Progenitor cell of endocrine pancreas (in vitro differentiated cells): ENCODE measurements at regions not wholly inside any gene's neighbourhood (a gene's known extent, or its start where the extent isn't known, plus 50 kb on each side); places are given as distances from the start of the nearest gene placed in this dataset.

Source experiments
- DNase-seq: peaks from one replicate; pipeline ENCODE4 v3.0.0; 2021; ENCODE audit warnings: low spot score; ENCODE audit not compliant: unreplicated experiment
- H3K27ac Mint-ChIP-seq: 2 replicates; pipeline ENCODE4 v1.8.0; 2021; ENCODE audit warnings: mild to moderate bottlenecking, moderate library complexity, mixed read lengths
- H3K27me3 Mint-ChIP-seq: 2 replicates; pipeline ENCODE4 v1.8.0; 2021; ENCODE audit warnings: mixed read lengths
- H3K36me3 Mint-ChIP-seq: 2 replicates; pipeline ENCODE4 v1.8.0; 2022; ENCODE audit warnings: mixed read lengths; ENCODE audit not compliant: insufficient read depth
- H3K4me1 Mint-ChIP-seq: 2 replicates; pipeline ENCODE4 v1.8.0; 2021; ENCODE audit warnings: low read depth, mixed read lengths
- H3K4me3 Mint-ChIP-seq: 2 replicates; pipeline ENCODE4 v1.8.0; 2021; ENCODE audit warnings: low read depth, mild to moderate bottlenecking, moderate library complexity, mixed read lengths
- H3K9me3 Mint-ChIP-seq: 2 replicates; pipeline ENCODE4 v1.8.0; 2021; ENCODE audit warnings: low read depth, mixed read lengths
- TF ChIP-seq, protein P1 (sequence below): fragments of 200-600 bp; sonication (generic); IDR thresholded peaks from one replicate; pipeline ENCODE4 v1.5.0; 2021; ENCODE audit warnings: antibody characterized with exemption, mild to moderate bottlenecking; ENCODE audit not compliant: unreplicated experiment

DNA sequence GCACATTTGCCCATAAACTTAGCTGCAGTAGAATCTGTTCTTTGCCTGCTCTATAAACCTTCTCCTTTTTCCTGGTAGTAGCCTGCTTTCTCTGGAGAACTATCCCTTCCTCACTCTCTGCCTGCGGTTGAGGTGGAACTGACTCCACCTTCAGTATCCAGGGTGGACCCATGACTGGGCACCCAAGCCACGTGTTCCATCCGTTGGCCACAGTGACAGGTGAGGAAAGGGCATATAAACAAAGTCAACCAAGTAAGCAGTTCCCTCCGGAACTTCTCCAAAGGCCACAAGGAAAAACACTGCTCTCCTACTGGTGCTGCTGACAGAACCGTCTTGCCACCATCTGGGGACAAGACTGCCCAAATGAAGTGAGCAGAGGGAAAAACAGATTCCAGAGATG is 218.8 kb downstream of the TFAP2A start:
- no peak overlapping the region for H3K27ac Mint-ChIP-seq
- no peaks in the 10 kb centered on the region for H3K4me1 Mint-ChIP-seq
- no peaks in the 10 kb centered on the region for H3K27me3 Mint-ChIP-seq
- peaks cover 5% of the 10 kb centered on the region for H3K9me3 Mint-ChIP-seq
- no peak overlapping the region for H3K4me3 Mint-ChIP-seq
- no peaks in the 10 kb centered on the region for H3K36me3 Mint-ChIP-seq
- TF ChIP-seq, protein P1, sequence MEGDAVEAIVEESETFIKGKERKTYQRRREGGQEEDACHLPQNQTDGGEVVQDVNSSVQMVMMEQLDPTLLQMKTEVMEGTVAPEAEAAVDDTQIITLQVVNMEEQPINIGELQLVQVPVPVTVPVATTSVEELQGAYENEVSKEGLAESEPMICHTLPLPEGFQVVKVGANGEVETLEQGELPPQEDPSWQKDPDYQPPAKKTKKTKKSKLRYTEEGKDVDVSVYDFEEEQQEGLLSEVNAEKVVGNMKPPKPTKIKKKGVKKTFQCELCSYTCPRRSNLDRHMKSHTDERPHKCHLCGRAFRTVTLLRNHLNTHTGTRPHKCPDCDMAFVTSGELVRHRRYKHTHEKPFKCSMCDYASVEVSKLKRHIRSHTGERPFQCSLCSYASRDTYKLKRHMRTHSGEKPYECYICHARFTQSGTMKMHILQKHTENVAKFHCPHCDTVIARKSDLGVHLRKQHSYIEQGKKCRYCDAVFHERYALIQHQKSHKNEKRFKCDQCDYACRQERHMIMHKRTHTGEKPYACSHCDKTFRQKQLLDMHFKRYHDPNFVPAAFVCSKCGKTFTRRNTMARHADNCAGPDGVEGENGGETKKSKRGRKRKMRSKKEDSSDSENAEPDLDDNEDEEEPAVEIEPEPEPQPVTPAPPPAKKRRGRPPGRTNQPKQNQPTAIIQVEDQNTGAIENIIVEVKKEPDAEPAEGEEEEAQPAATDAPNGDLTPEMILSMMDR: no peak
- DNase-seq: no peak

DNA sequence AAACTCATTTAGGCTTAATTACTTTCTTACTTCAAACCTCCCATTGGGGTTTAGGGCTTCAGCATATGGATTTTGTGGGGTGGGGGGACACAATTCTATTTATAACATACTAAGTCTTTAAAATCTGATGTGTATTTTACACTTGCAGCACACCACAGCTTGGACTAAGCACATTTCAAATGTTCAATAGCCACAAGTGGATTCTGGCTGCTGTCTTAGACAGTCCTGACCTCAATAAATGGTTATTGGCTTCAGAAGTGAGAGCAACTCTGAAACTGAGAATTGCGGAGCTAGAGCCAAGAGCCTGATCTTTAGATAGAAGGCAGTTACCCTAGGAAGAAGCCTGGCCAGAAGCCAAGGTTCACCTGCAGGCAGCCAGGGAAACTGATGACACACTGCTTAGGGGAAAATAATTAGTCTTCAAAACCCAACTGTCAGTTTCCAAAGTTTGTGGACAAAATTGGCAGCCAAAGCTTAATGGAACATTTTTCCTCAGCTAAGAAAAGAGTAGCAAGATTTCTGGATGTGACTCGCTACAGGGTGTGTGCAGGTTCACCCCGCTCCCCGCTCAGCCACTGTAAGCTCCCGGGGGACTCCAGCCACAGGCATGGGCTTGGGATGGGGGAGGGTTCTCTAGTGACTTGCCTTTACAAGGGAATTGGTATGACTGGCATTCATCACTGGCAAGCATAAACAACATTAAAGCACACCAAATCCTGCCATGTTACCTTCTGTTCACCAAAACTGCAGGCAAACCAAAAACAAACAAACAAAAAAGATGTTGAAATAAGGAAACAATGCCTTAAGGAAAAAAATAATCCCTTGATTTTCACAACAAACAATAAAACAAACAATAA is 219.8 kb downstream of the TFAP2A start:
- H3K4me3 Mint-ChIP-seq: no peak overlapping the region
- no peaks in the 10 kb centered on the region for H3K27me3 Mint-ChIP-seq
- H3K9me3 Mint-ChIP-seq: no peaks in the 10 kb centered on the region
- no peaks in the 10 kb centered on the region for H3K4me1 Mint-ChIP-seq
- TF ChIP-seq, protein P1: no peak
- DNase-seq: no peak
- H3K36me3 Mint-ChIP-seq: no peaks in the 10 kb centered on the region
- H3K27ac Mint-ChIP-seq: no peak overlapping the region

DNA sequence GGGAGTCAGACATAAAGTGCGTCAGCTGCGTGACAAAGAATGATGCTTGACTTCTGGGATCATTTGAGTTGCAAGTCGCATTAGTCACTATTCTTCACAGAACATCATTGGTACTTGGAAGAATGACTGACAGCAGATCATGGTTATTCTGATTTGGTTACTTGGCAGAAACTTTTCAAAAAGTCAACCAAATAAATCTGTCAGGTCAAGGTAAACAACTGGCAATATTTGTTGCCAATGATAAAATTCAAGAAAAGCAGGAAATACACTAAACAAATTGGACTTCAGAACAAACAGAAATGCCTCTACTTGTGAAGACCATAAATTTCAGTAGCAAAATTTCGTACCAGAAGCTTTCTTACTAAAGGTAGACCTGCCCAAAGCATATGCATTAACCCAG is 221.6 kb downstream of the TFAP2A start:
- Mint-ChIP-seq H3K4me3 (no peak overlapping the region), H3K9me3 (no peaks in the 10 kb centered on the region), H3K27ac (no peak overlapping the region), H3K4me1 (no peaks in the 10 kb centered on the region), H3K36me3 (no peaks in the 10 kb centered on the region), H3K27me3 (no peaks in the 10 kb centered on the region)
- TF ChIP-seq, protein P1: no peak
- no peak for DNase-seq

DNA sequence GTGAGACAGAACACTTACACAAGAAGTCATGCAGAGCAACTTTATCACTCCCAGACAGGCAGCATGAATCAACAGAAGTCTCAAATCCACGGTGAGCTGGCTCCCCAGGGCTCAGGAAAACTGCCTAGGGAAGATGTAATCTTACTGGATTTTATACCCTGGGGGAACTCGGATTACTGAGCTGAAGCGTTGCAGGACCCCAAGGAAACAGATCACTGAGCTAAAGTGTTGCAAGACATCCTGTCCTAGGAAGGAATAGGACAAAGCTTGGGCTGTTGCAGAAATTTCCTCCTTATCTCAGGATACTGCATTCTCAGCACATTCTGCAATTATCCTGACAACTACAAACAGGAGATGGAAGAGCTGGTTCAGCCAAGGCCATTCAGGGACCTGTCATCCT is 224.8 kb downstream of the TFAP2A start:
- no peaks in the 10 kb centered on the region for H3K9me3 Mint-ChIP-seq
- H3K4me3 Mint-ChIP-seq: no peak overlapping the region
- no peaks in the 10 kb centered on the region for H3K36me3 Mint-ChIP-seq
- peaks cover 3% of the 10 kb centered on the region for H3K4me1 Mint-ChIP-seq
- DNase-seq: no peak
- TF ChIP-seq, protein P1: no peak
- H3K27me3 Mint-ChIP-seq: peaks cover 8% of the 10 kb centered on the region
- H3K27ac Mint-ChIP-seq: no peak overlapping the region

DNA sequence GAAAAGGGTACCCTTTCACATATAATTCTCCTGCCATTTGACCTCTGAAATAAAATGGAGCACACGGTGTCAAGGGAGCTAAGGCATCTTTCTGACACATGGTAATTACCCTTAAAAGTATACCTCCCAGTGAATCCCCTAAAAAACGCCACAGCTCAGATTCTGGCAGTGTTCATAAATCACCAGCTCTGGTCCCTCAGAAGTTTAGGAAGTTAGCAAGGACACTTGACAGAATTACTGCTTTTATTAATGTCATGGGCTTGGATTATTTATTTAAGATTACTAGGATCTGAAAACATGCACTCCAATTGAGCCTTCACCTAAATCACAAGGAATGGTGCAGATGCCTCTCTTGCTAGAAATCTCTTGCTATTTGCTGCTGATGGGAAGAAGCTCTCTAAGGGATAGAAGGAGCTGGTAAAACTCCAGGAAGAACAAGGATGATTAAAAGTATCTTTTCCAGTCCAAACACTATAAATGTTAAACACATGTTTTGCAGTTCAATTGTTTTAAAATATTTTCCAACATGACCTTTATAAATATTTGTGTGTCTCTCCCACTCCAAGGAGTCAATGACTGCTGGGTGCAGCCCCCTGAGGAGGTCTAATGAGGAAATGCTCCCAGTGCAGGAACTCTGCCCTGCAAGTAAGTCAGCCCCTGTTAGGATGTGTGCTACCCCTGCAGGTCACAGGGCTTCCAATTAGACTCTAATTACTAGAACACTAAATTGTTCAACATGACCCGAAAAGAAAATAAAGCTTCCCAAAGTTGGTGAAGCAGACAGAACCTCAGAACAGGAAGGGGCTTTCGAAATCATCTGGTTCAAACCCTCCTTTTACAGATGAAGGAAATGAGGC is 230.3 kb downstream of the TFAP2A start:
- H3K4me1 Mint-ChIP-seq: peaks cover 3% of the 10 kb centered on the region
- DNase-seq: no peak
- TF ChIP-seq, protein P1: no peak
- no peaks in the 10 kb centered on the region for H3K36me3 Mint-ChIP-seq
- no peak overlapping the region for H3K27ac Mint-ChIP-seq
- no peak overlapping the region for H3K4me3 Mint-ChIP-seq
- H3K27me3 Mint-ChIP-seq: peaks cover 8% of the 10 kb centered on the region
- H3K9me3 Mint-ChIP-seq: no peaks in the 10 kb centered on the region
